ENCODE measurements at regions not wholly inside any gene's neighbourhood (a gene's known extent, or its start where the extent isn't known, plus 50 kb on each side); places are given as distances from the start of the nearest gene placed in this dataset.

DNA sequence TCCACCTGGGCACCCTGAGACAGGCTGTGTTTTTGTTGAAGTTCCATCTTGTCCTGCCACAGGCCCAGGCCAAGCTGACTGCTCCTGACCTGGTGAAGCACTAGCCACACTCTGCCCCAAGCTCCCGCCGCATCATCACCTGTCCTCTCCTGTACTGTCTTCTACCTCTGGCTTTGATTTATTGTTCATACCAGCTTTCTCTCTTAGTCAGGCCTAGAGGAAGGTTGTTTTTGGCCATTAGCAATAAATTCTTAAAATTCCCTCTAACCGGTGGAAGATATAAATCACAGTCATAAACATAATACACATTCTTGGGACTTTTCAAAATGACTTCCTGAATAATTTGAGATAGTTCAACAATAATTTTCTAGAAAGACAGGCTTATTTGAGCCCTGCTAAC lies 169.4 kb downstream of the DAD1 start:
- Histone ChIP-seq H3K9me3 (ENCODE audit: control insufficient read depth in 4 of 4, low read length in 3 of 4) (no peaks in the 10 kb centered on the region), H3K9ac (ENCODE audit: low read depth in 1 of 2, low read length in 2 of 2) (no peak overlapping the region), H3K4me3 (ENCODE audit: low read depth in 1 of 3, low read length in 3 of 3) (no peak overlapping the region), H3K27me3 (ENCODE audit: control insufficient read depth in 4 of 4, insufficient read depth in 4 of 4, low read length in 3 of 4) (no peaks in the 10 kb centered on the region), H3K27ac (ENCODE audit: low read depth in 1 of 2, low read length in 2 of 2) (no peak overlapping the region), H3K36me3 (ENCODE audit: control insufficient read depth in 4 of 4, insufficient read depth in 3 of 4, low read depth in 1 of 4, low read length in 3 of 4) (no peaks in the 10 kb centered on the region), H3K4me1 (ENCODE audit: control insufficient read depth in 4 of 4, insufficient read depth in 4 of 4, low read length in 3 of 4) (no peaks in the 10 kb centered on the region)
- no peak for TF ChIP-seq EGR1 (IDR thresholded peaks at IDR 0.05; ENCODE audit: low read depth in 2 of 2)
- TF ChIP-seq GABPA (IDR thresholded peaks at IDR 0.05 in 1 of 2, conservative IDR thresholded peaks at IDR 0.05 in 1 of 2): no peak
- TF ChIP-seq TAF1 (conservative IDR thresholded peaks at IDR 0.05): no peak
- no peak for TF ChIP-seq SP1 (IDR thresholded peaks at IDR 0.05)
- TF ChIP-seq, protein P1, sequence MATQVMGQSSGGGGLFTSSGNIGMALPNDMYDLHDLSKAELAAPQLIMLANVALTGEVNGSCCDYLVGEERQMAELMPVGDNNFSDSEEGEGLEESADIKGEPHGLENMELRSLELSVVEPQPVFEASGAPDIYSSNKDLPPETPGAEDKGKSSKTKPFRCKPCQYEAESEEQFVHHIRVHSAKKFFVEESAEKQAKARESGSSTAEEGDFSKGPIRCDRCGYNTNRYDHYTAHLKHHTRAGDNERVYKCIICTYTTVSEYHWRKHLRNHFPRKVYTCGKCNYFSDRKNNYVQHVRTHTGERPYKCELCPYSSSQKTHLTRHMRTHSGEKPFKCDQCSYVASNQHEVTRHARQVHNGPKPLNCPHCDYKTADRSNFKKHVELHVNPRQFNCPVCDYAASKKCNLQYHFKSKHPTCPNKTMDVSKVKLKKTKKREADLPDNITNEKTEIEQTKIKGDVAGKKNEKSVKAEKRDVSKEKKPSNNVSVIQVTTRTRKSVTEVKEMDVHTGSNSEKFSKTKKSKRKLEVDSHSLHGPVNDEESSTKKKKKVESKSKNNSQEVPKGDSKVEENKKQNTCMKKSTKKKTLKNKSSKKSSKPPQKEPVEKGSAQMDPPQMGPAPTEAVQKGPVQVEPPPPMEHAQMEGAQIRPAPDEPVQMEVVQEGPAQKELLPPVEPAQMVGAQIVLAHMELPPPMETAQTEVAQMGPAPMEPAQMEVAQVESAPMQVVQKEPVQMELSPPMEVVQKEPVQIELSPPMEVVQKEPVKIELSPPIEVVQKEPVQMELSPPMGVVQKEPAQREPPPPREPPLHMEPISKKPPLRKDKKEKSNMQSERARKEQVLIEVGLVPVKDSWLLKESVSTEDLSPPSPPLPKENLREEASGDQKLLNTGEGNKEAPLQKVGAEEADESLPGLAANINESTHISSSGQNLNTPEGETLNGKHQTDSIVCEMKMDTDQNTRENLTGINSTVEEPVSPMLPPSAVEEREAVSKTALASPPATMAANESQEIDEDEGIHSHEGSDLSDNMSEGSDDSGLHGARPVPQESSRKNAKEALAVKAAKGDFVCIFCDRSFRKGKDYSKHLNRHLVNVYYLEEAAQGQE (IDR thresholded peaks at IDR 0.05): no peak
- TF ChIP-seq FOXA2 (IDR thresholded peaks at IDR 0.05): no peak
- TF ChIP-seq RXRA (IDR thresholded peaks at IDR 0.05): no peak
- TF ChIP-seq NR2F2 (IDR thresholded peaks at IDR 0.05): no peak
- TF ChIP-seq, protein P2, sequence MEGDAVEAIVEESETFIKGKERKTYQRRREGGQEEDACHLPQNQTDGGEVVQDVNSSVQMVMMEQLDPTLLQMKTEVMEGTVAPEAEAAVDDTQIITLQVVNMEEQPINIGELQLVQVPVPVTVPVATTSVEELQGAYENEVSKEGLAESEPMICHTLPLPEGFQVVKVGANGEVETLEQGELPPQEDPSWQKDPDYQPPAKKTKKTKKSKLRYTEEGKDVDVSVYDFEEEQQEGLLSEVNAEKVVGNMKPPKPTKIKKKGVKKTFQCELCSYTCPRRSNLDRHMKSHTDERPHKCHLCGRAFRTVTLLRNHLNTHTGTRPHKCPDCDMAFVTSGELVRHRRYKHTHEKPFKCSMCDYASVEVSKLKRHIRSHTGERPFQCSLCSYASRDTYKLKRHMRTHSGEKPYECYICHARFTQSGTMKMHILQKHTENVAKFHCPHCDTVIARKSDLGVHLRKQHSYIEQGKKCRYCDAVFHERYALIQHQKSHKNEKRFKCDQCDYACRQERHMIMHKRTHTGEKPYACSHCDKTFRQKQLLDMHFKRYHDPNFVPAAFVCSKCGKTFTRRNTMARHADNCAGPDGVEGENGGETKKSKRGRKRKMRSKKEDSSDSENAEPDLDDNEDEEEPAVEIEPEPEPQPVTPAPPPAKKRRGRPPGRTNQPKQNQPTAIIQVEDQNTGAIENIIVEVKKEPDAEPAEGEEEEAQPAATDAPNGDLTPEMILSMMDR (IDR thresholded peaks at IDR 0.05; ENCODE audit: low read depth, low read length, missing input control): no peak
- TF ChIP-seq, protein P3, sequence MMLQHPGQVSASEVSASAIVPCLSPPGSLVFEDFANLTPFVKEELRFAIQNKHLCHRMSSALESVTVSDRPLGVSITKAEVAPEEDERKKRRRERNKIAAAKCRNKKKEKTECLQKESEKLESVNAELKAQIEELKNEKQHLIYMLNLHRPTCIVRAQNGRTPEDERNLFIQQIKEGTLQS (IDR thresholded peaks at IDR 0.05): no peak
- TF ChIP-seq HNF4G (IDR thresholded peaks at IDR 0.05): no peak
- no peak for TF ChIP-seq RAD21 (IDR thresholded peaks at IDR 0.05)
- TF ChIP-seq, protein P4, sequence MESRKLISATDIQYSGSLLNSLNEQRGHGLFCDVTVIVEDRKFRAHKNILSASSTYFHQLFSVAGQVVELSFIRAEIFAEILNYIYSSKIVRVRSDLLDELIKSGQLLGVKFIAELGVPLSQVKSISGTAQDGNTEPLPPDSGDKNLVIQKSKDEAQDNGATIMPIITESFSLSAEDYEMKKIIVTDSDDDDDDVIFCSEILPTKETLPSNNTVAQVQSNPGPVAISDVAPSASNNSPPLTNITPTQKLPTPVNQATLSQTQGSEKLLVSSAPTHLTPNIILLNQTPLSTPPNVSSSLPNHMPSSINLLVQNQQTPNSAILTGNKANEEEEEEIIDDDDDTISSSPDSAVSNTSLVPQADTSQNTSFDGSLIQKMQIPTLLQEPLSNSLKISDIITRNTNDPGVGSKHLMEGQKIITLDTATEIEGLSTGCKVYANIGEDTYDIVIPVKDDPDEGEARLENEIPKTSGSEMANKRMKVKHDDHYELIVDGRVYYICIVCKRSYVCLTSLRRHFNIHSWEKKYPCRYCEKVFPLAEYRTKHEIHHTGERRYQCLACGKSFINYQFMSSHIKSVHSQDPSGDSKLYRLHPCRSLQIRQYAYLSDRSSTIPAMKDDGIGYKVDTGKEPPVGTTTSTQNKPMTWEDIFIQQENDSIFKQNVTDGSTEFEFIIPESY (IDR thresholded peaks at IDR 0.05): no peak
- WGBS: 91% methylated on average over 3 of the region's 3 CpGs
- no peak for DNase-seq (ENCODE audit: low spot score)

DNA sequence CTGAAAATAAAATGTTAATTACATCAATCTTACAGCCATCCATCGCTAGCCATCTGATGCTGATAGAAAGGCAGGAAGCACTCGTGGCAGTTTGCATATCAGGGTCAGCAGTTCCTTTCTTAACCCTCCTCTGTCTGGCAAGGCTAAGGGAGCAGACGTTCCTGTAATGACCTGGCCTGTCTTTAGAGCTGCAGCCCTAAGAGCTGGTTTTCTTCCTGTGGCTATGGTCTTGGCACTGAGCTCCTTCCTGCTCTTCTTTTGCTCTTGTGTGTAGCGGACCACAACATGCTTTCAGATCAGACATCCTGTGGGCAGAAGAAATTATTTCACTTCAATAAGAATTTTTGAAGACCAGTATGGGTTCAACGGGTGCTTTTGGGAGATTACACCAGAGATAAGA lies 170.4 kb downstream of the DAD1 start:
- no peak for DNase-seq (ENCODE audit: low spot score)
- TF ChIP-seq GABPA (IDR thresholded peaks at IDR 0.05 in 1 of 2, conservative IDR thresholded peaks at IDR 0.05 in 1 of 2) (no peak), HNF4G (IDR thresholded peaks at IDR 0.05) (no peak), RXRA (IDR thresholded peaks at IDR 0.05) (no peak), NR2F2 (IDR thresholded peaks at IDR 0.05) (no peak), YY1 (IDR thresholded peaks at IDR 0.05) (no peak), JUND (IDR thresholded peaks at IDR 0.05) (no peak), EGR1 (IDR thresholded peaks at IDR 0.05; ENCODE audit: low read depth in 2 of 2) (no peak), RAD21 (IDR thresholded peaks at IDR 0.05) (no peak), SP1 (IDR thresholded peaks at IDR 0.05) (no peak), FOXA2 (IDR thresholded peaks at IDR 0.05) (no peak)
- TF ChIP-seq, protein P4 (IDR thresholded peaks at IDR 0.05): no peak
- TF ChIP-seq, protein P5, sequence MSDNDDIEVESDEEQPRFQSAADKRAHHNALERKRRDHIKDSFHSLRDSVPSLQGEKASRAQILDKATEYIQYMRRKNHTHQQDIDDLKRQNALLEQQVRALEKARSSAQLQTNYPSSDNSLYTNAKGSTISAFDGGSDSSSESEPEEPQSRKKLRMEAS (IDR thresholded peaks at IDR 0.05): no peak
- TF ChIP-seq, protein P2 (IDR thresholded peaks at IDR 0.05; ENCODE audit: low read depth, low read length, missing input control): no peak
- TF ChIP-seq, protein P3 (IDR thresholded peaks at IDR 0.05): no peak

More for the DNA sequence above, 170.4 kb downstream of the DAD1 start:
- Histone ChIP-seq H3K9me3 (ENCODE audit: control insufficient read depth in 4 of 4, low read length in 3 of 4) (no peaks in the 10 kb centered on the region), H3K4me3 (ENCODE audit: low read depth in 1 of 3, low read length in 3 of 3) (no peak overlapping the region), H3K27ac (ENCODE audit: low read depth in 1 of 2, low read length in 2 of 2) (no peak overlapping the region), H3K4me1 (ENCODE audit: control insufficient read depth in 4 of 4, insufficient read depth in 4 of 4, low read length in 3 of 4) (no peaks in the 10 kb centered on the region), H3K36me3 (ENCODE audit: control insufficient read depth in 4 of 4, insufficient read depth in 3 of 4, low read depth in 1 of 4, low read length in 3 of 4) (no peaks in the 10 kb centered on the region), H3K9ac (ENCODE audit: low read depth in 1 of 2, low read length in 2 of 2) (no peak overlapping the region), H3K27me3 (ENCODE audit: control insufficient read depth in 4 of 4, insufficient read depth in 4 of 4, low read length in 3 of 4) (no peaks in the 10 kb centered on the region)
- 51% methylated on average over 5 of the region's 5 CpGs for WGBS

Data from liver (tissue), 8 donors.